OCI-LY1 (cell line): ENCODE measurements at regions not wholly inside any gene's neighbourhood (a gene's known extent, or its start where the extent isn't known, plus 50 kb on each side); places are given as distances from the start of the nearest gene placed in this dataset.

Experiments
- CTCF ChIP-seq: fragments of 200-600 bp; sonication (generic), shearing (Covaris generic); IDR thresholded peaks from 2 replicates; pipeline ENCODE4 v1.5.1; 2017; ENCODE audit warnings: mild to moderate bottlenecking, antibody characterized with exemption, low read length, moderate library complexity, mixed read lengths
- EZH2 ChIP-seq: fragments of 200-600 bp; sonication (generic), shearing (Covaris generic); IDR thresholded peaks from 2 replicates; pipeline ENCODE4 v1.8.0; 2017; ENCODE audit warnings: borderline replicate concordance, mixed run types, mild to moderate bottlenecking, antibody characterized with exemption, low read length, moderate library complexity, mixed read lengths

GRCh38 chrY:8500888-8501287, 836.4 kb upstream of the TSPY4 start:
- no peak for TF ChIP-seq EZH2
- TF ChIP-seq CTCF: no peak
